Kidney tubule cell (primary cell): ENCODE measurements at regions not wholly inside any gene's neighbourhood (a gene's known extent, or its start where the extent isn't known, plus 50 kb on each side); places are given as distances from the start of the nearest gene placed in this dataset.

Experiments
- DNase-seq: peaks from one replicate; pipeline ENCODE4 v3.0.0-alpha.2; 2018; ENCODE audit warnings: low spot score

GRCh38 chr1:47554082-47554481 lies 116.2 kb downstream of the FOXD2 start:
- no peak for DNase-seq

- peak; percentile 74 for DNase-seq
These were observed 117.1 kb downstream of the FOXD2 start for GRCh38 chr1:47554901-47555300.

GRCh38 chr1:47555306-47555705 lies 117.5 kb downstream of the FOXD2 start:
- peak; percentile 29 for DNase-seq

GRCh38 chr1:47555841-47556560 lies 118.2 kb downstream of the FOXD2 start:
- DNase-seq = no peak

- DNase-seq = no peak
These were observed 119.2 kb downstream of the FOXD2 start for GRCh38 chr1:47557066-47557465.

- peak; percentile 79 for DNase-seq
These were observed 121.1 kb downstream of the FOXD2 start for GRCh38 chr1:47558601-47559593.

- DNase-seq = peak; percentile 63
These were observed 122.3 kb downstream of the FOXD2 start for GRCh38 chr1:47559944-47560695.

- DNase-seq = peak; percentile 77
These were observed 123.7 kb downstream of the FOXD2 start for GRCh38 chr1:47561523-47562007.

GRCh38 chr1:47562147-47562546 lies 124.3 kb downstream of the FOXD2 start:
- no peak for DNase-seq

GRCh38 chr1:47562799-47563198 lies 125.0 kb downstream of the FOXD2 start:
- no peak for DNase-seq

- no peak for DNase-seq
These were observed 125.4 kb downstream of the FOXD2 start for GRCh38 chr1:47563201-47563600.

GRCh38 chr1:47564570-47564969 lies 126.7 kb downstream of the FOXD2 start:
- DNase-seq = no peak

- DNase-seq = no peak
These were observed 127.2 kb downstream of the FOXD2 start for GRCh38 chr1:47565092-47565491.

- no peak for DNase-seq
These were observed 127.8 kb downstream of the FOXD2 start for GRCh38 chr1:47565676-47566075.

GRCh38 chr1:47568763-47569162 lies 130.9 kb downstream of the FOXD2 start:
- DNase-seq = no peak

GRCh38 chr1:47569261-47569660 lies 131.4 kb downstream of the FOXD2 start:
- no peak for DNase-seq

GRCh38 chr1:47569681-47570470 lies 132.0 kb downstream of the FOXD2 start:
- peak; percentile 96 for DNase-seq

- no peak for DNase-seq
These were observed 133.3 kb downstream of the FOXD2 start for GRCh38 chr1:47571161-47571560.

GRCh38 chr1:47571952-47572351 lies 134.1 kb downstream of the FOXD2 start:
- DNase-seq = no peak

- DNase-seq = no peak
These were observed 135.0 kb downstream of the FOXD2 start for GRCh38 chr1:47572731-47573430.
